MV-4-11 (cell line): ENCODE measurements at regions not wholly inside any gene's neighbourhood (a gene's known extent, or its start where the extent isn't known, plus 50 kb on each side); places are given as distances from the start of the nearest gene placed in this dataset.
"Not testable (repeated sequence)": the region's sequence is repeated elsewhere in the genome, so short reads cannot be mapped to it uniquely, and the experiment has no call there.

Experiments used
- DNase-seq: peaks from one replicate; lab custom pipeline; 2025; lab: John Stamatoyannopoulos, UW

DNA sequence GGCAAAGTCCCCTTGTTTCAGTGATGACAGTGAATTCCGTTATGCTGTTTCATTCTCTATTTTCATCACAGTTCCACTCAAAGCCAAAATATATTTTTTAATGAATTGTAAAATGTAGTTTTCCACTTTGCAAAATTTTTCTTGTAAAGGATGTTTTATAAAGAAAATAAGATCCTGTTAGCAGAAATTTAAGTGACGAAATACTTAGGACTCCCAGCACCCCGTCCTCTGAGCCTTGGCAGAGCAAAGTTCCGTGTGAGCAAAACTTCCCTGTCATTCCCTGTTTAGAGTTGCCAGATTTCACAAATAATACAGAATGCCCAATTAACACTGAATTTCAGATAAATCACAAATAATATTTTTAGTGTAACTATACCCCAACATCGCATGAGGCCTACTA is 81.0 kb upstream of the RBPJ start:
- DNase-seq, result no peak

DNA sequence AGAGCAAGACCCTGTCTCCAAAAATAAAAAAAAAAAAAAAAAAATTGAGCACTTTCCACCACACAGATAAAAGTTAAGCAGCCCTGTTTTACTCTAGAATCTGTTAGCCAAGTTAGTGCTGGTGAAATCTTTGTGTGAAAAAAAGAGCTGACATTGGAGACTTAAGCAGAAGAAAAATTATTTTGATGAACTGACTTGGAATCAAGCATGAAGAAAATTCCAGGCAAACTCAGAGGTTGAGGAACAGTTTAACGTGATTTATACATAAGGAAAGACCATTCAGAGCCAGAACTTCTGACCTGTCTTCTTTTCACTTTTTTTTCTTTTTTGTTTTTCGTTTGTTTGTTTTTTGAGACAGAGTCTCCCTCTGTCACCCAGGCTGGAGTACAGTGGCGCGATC is 79.6 kb upstream of the RBPJ start:
- no peak for DNase-seq

DNA sequence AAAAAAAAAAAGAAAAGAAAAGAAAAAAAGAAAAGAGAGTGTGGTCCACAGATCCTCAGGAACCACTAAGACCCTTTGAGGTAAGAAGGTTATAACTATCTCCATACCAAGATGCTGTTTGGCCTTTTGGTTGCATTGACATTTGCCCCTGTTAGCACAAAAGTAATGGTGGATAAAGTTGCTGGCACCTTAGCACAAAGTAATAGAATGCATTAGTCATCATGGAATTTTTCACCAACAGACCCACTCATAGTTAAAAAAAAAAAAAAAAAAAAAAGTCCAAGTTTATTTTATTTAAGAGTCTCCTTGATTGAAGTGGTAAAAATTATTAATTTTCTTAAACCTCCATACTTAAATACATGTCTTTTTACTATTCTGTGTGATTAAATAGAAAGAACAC is 78.4 kb upstream of the RBPJ start:
- DNase-seq, result no peak

- not testable (repeated sequence) for DNase-seq
Measured at GRCh38 chr4:26244138-26244537, 76.7 kb upstream of the RBPJ start.

GRCh38 chr4:26248647-26249046 is 72.2 kb upstream of the RBPJ start:
- DNase-seq, result peak; percentile 29

- no peak for DNase-seq
Measured at GRCh38 chr4:26252349-26253025, 68.3 kb upstream of the RBPJ start.

GRCh38 chr4:26253968-26254367 is 66.8 kb upstream of the RBPJ start:
- no peak for DNase-seq

- DNase-seq, result no peak
Measured at GRCh38 chr4:26255989-26256388, 64.8 kb upstream of the RBPJ start.

GRCh38 chr4:26257444-26257843 is 63.4 kb upstream of the RBPJ start:
- DNase-seq, result peak; percentile 49

- DNase-seq, result peak; percentile 69
Measured at GRCh38 chr4:26257850-26258249, 63.0 kb upstream of the RBPJ start.

DNA sequence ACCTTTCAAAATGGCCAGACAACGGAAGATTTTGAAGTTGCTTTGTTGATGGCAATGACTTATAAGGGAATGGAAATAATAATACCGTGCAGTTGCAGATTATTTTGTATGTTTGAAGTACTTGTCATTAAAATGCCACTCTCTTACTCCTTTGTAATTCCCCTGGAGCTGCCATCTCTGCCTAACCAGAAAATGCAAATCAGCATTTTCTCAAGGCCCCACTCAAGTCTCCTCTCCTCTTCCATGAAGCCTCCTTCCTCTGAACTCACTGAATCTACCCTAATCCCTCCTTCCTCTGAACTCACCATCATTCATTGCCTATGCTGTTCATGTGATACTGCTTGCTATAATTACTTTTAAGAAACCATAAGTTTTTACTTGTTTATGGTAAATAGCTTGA is 60.2 kb upstream of the RBPJ start:
- no peak for DNase-seq

- peak; percentile 72 for DNase-seq
Measured at GRCh38 chr4:26261405-26261804, 59.4 kb upstream of the RBPJ start.

- DNase-seq, result no peak
Measured at GRCh38 chr4:26263165-26263564, 57.6 kb upstream of the RBPJ start.

GRCh38 chr4:26264109-26264508 is 56.7 kb upstream of the RBPJ start:
- DNase-seq, result no peak

DNA sequence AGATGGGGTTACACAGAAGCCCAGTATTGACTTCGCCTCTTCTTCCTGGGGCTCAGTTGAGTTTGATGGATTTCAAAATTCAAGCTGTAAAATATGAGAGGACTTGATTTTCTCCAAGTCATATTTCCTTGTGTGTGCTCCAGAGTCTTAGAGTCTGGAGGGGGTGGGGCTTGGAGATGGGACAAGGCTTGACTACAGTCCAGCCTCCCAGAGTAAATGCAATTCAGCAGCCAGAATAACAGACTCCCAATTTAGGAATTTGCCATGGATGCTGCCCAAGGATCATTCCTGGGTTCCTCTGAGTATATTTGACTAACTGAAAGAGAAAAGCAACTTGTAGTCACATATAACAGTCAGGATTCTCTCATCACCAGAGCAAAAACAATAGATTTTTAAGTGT is 53.7 kb upstream of the RBPJ start:
- DNase-seq, result no peak

- DNase-seq, result peak; percentile 6
Measured at GRCh38 chr4:26268246-26268645, 52.6 kb upstream of the RBPJ start.

- no peak for DNase-seq
Measured at GRCh38 chr4:26269038-26269437, 51.8 kb upstream of the RBPJ start.
